TTC549 (cell line): ENCODE measurements at regions not wholly inside any gene's neighbourhood (a gene's known extent, or its start where the extent isn't known, plus 50 kb on each side); places are given as distances from the start of the nearest gene placed in this dataset.
"Not testable (repeated sequence)": the region's sequence is repeated elsewhere in the genome, so short reads cannot be mapped to it uniquely, and the experiment has no call there.

Experiments
- FAIRE-seq: peaks from 2 replicates; lab custom pipeline; 2012; peaks lifted over from hg19 to GRCh38; lab: Jason Lieb, UNC

DNA sequence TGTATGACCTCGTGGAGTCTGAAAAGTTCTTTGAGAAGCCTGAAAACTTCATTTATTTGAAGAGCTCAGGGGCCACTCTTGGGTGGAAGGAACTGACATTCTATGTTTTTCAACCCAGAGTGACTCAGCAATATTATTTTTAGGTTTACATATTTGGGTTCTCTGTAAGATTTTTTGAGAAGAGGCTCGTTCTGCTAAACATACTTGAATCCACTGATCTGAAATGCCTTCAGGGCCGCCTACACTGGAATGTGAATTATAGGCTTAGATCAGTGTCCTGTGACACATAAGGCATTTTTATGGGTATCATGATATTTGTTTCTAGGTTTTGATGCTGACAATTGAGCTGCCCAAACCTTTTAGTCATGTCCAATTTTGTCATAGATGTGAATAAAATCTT is 86.2 kb downstream of the PSAT1 start:
- no peak for FAIRE-seq

DNA sequence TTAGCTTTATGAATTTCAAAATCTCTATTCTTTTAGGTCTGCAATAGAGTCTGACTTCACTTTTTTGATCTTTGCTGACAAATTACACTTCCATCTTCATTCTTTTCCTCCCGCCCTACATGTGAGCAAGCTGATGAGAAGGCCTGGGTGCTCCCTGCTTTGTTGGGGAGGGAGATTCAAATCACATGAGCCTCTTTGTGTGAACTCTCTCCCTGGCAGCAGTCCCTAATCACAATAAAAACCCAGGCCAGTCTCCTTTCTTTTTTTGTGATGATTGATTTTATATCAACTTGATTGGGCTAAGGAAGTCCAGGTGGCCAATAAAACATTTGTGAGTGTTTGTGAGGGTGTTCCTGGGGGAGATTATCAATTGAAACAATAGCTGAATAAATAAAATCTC is 89.4 kb downstream of the PSAT1 start:
- FAIRE-seq, result no peak

- no peak for FAIRE-seq
These were observed 89.8 kb downstream of the PSAT1 start for GRCh38 chr9:78386773-78387172.

DNA sequence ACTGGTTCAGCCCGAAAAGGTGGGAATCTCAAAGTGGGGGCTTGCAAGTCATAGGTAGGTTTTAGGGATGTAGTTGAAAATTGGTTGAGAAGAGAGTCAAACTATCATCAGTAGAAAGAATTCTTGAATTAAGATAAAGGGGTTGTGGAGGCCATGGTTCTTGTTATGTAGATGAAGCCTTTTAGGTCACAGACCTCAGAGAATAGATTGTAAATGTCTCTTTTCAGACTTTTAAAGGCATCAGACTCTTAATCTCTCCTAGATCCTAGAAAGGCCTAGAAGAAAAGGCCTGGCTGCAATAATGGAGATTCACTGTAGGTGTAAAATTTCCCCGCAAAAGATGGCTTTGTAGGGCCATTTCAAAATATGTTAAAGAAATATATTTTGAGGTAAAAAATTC is 96.4 kb downstream of the PSAT1 start:
- FAIRE-seq, result no peak

- FAIRE-seq, result no peak
These were observed 97.0 kb downstream of the PSAT1 start for GRCh38 chr9:78393932-78394331.

DNA sequence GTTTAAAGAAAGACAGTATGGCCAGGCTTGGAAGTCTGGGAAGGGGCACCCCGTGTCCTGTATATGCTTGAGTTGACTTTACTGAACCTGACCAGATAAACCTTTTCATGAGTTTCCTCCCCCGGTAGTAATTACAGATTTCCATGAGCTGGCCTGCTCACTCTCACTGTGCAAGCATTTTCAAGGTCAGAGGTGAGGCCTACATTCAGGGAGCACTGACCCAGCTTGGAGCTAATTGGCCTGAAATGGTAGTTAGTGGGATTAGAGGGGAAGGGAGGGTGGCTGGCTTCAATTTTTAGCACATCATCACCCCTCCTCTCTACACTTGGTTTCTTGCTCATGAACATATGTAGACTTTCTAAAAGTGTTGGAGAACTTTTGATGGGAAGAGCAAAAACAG is 99.2 kb downstream of the PSAT1 start:
- FAIRE-seq, result no peak

DNA sequence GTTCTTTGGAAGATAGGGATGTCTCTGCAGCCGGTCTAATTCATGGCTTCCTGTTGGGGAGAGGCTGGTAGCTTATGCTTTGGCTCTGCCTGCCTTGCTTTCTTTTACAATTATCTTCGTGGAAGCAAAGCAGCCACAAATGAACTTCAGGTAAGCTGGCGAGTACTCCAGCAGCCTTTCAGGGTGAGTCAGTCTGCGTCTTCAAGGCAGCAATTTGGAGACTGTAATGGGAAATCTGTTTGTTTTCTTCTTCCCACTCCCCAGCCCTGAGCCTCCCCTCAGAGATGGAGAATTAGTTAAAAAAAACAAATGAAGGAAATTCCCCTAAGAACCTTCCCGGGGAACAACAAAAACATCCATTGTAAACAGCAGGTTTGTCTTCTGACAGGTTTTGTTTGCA is 100.1 kb downstream of the PSAT1 start:
- FAIRE-seq, result no peak

DNA sequence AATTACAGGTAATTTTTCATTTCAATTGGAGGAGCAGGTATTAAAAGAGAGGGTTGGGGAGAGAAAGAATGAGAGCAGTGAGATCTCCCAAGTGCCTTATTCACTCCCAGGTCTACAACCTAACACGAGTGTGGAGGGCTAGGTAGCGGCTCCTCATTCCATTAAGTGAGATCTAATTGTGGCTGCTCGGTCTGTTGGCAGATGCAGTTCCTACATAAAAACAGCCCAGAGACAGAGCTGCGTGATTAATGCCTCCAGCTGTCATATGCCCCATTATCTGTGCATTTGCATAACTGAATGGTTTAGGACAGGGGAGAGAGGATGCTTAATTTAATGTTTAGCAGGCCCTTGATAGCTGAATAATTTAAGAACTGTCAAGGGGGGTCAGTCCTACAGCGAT is 100.5 kb downstream of the PSAT1 start:
- no peak for FAIRE-seq

DNA sequence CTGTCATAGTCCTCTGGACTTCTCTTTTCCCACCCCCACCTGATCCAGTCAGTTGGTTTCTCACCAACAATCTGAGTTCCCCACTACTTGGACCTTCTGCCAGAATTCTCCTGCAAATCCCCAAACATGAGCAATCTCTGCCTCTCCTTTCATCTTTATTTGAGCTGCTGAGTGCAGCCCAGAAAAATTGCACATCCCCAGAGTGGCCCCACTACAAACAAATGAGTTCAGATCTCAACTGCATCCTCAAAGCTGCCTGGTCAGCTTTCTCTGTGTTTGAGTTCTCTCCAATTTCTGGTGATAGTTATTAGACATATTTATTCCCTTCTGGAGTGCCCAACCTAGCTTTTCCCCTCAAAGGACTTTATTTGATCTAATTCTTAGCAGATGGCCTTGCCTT is 102.2 kb downstream of the PSAT1 start:
- no peak for FAIRE-seq

GRCh38 chr9:78400496-78400895 is 103.6 kb downstream of the PSAT1 start:
- no peak for FAIRE-seq

DNA sequence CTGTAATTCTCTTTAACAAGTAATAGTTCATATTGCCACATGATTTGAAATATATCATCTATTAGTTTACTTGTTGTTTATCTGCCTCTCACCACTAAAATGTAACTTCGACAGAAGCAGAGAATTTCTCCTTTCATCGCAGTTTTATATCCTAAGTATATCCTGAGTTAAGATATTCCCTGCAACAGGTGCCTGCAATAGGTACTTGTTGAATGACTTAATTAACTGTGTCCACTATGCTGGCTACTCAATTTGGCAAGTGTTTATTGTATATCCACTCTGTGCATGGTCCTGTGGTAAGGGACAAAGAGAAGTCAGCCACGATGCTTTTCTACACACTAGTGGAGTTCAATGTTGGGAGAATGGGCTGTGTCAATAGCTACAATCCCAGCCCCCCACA is 108.5 kb downstream of the PSAT1 start:
- FAIRE-seq, result no peak

DNA sequence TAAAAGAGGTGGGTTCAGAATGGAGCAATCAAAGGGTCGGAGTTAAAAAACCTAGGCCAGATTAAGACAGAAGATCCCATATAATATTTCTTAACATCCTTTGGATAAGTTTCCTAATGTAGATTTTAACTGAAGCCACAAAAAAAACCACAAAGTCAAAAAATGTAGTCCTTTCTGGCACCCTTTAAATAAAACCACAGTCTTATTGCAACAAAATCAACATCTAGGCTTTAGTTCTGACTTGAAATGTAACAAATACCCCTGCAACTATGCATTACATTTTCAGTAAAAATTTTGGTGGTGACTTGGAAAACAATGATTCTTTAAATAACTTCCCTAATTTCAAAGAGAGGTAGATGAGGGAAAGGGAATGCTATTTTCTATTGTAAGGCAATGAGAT is 109.2 kb downstream of the PSAT1 start:
- FAIRE-seq, result no peak

DNA sequence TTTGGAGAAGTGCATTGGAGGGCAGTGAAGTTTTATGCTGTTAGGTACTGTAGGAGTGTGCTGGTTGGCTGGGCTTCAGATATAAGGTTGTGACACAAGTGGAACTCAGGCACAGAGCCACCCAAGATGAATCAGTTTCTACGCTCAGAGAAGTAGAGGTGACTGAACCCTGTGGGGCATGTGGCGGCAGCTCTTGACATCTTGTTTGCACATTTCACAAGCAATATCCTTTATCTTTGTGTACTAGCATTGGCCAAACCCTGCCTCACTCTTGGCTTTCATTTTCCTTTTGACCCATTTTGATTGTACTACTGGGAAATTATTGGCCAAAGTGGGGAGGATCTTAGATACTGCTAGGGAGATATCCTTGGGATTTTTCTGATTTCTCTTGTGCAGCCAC is 110.0 kb downstream of the PSAT1 start:
- no peak for FAIRE-seq

- no peak for FAIRE-seq
These were observed 110.8 kb downstream of the PSAT1 start for GRCh38 chr9:78407636-78408312.

GRCh38 chr9:78408388-78408787 is 111.5 kb downstream of the PSAT1 start:
- FAIRE-seq, result no peak

DNA sequence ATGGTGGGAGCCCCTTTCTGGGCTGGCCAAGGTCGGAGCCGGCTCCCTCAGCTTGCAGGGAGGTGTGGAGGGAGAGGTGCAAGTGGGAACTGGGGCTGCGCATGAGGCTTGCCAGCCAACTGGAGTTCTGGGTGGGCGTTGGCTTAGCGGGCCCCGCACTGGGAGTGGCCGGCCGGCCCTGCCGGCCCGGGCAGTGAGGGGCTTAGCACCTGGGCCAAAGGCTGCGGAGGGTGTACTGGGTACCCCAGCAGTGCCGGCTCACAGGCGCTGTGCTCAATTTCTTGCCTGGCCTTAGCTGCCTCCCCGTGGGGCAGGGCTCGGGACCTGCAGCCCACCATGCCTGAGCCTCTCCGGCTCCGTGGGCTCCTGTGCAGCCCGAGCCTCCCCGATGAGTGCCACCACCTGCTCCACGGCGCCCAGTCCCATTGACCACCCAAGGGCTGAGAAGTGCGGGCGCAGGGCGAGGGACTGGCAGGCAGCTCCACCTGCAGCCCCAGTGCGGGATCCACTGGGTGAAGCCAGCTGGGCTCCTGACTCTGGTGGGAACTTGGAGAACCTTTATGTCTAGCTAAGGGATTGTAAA is 113.1 kb downstream of the PSAT1 start:
- not testable (repeated sequence) for FAIRE-seq

DNA sequence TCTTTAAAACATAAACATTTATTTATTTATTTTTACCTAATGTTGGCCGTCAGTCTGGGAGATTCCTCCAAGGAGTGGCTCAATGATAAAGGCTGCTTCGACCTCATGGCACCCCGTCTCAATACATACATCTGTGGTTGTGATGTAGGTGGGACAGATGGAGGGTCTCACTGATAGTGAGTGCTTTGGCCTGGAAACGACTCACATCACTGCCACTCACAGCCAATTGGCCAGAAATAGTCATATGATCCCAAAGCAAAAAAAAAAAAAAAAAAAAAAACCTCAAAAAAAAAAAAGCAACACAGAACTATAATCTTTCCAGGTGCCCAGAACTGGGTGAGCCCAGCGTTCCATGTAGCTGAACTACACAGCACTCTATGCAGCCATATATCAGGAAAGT is 125.4 kb downstream of the PSAT1 start:
- FAIRE-seq, result no peak

DNA sequence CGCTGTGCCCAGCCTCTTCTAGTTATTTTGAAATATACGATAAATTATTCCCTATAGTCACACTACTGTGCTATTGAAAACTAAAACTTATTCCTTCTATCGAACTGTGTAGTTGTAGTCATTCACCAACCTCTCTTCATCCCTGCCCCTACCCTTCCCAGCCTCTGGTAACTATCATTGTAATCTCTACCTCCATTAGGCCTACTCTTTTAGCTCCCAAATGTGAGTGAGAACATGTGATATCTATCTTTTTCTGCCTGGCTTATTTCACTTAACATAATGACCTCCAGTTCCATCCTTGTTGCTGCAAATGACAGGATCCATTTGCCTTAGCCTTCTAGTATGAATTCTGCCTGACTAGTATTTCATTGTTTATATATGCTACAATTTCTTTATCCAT is 127.4 kb downstream of the PSAT1 start:
- no peak for FAIRE-seq

- no peak for FAIRE-seq
These were observed 131.7 kb downstream of the PSAT1 start for GRCh38 chr9:78428640-78429039.

DNA sequence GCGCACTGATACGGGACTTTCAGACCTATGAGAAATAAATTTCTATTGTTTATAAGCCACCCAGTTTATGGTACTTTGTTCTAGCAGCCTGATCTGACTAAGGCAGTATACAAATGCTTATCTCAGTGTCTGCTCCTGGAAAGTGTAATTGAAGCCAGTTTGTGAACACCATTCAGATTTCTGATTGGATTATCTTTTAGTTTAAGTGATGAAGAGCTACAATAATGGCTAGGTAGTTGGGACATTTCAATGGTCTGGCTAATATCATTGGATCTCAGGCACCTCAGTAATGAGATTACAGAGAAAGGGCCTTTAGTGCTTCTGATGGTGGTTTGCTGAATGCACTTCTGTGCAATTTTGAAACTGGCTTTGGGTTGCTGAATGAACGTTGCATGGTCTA is 133.5 kb downstream of the PSAT1 start:
- no peak for FAIRE-seq

DNA sequence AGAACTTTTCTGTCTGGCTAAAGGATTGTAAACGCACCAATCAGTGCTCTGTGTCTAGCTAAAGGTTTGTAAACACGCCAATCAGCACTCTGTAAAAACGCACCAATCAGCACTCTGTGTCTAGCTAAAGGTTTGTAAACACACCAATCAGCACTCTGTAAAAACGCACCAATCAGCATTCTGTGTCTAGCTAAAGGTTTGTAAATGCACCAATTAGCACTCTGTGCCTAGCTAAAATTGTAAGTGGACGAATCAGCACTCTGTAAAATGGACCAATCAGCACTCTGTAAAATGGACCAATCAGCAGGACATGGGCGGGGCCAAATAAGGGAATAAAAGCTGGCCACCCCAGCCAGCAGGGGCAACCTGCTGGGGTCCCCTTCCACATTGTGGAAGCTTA is 134.1 kb downstream of the PSAT1 start:
- not testable (repeated sequence) for FAIRE-seq

- no peak for FAIRE-seq
These were observed 139.9 kb downstream of the PSAT1 start for GRCh38 chr9:78436873-78437272.

GRCh38 chr9:78437296-78437695 is 140.4 kb downstream of the PSAT1 start:
- FAIRE-seq, result no peak

DNA sequence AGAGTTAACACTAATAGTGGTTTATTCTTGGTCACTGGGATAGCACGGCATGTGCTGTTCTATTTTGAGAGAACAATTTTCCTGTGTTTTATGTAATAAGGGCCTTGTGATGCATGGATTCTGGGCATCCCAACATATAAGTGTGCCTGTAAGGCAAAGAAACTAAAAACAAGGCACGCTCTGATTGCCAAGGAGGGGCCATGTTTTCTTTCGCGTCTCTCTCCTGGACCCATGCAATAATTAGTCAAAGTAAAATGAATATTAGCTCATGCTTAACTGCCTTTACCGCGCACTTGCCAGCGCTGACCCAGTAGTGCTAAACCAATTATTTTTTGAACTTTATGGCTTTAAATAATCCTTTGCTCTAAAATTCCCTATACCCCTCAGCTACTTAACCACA is 140.9 kb downstream of the PSAT1 start:
- no peak for FAIRE-seq

GRCh38 chr9:78438211-78438610 is 141.3 kb downstream of the PSAT1 start:
- FAIRE-seq, result no peak
